ENCODE measurements at regions not wholly inside any gene's neighbourhood (a gene's known extent, or its start where the extent isn't known, plus 50 kb on each side); places are given as distances from the start of the nearest gene placed in this dataset.
"Not testable (repeated sequence)": the region's sequence is repeated elsewhere in the genome, so short reads cannot be mapped to it uniquely, and the experiment has no call there.

- H3K36me3 ChIP-seq (ENCODE audit: control insufficient read depth, insufficient read depth, low read length); H3K4me3 ChIP-seq (ENCODE audit: insufficient read depth, low read depth, low read length); H3K27me3 ChIP-seq (ENCODE audit: control insufficient read depth, insufficient read depth, low read length); H2AK5ac ChIP-seq (ENCODE audit: low read depth, low read length); H3K4me1 ChIP-seq (ENCODE audit: control insufficient read depth, insufficient read depth, low read length); H4K5ac ChIP-seq (ENCODE audit: low read depth, low read length); H3K4ac ChIP-seq (ENCODE audit: low read depth, low read length); H3K18ac ChIP-seq (ENCODE audit: low read depth, low read length); in situ Hi-C loops (cut with MboI; ENCODE audit: low sequenced_read_pairs); BruUV-seq (replicated peaks); dilution Hi-C loops (cut with HindIII; ENCODE audit: low sequenced_read_pairs, unreplicated experiment); H3K79me1 ChIP-seq (ENCODE audit: low read depth in 1 of 2, low read length in 2 of 2); ATAC-seq (ENCODE audit: low read depth); H3K27ac ChIP-seq (ENCODE audit: insufficient read depth, low read length); H3K14ac ChIP-seq (replicated peaks; ENCODE audit: low read depth, low read length); H4K20me1 ChIP-seq (ENCODE audit: insufficient read depth, low read length); CTCF ChIA-PET; H3K56ac ChIP-seq (ENCODE audit: extremely low read depth, insufficient read depth, low read length); H3K9ac ChIP-seq (ENCODE audit: low read depth, low read length); H2AFZ ChIP-seq (replicated peaks; ENCODE audit: low read length, poor library complexity); H2BK15ac ChIP-seq (ENCODE audit: low read depth, low read length); H3K23ac ChIP-seq (ENCODE audit: low read depth, low read length); H2AK9ac ChIP-seq (replicated peaks; ENCODE audit: low read depth, low read length, poor library complexity); H3K4me2 ChIP-seq (ENCODE audit: low read depth, low read length); H3K9me1 ChIP-seq (ENCODE audit: insufficient read depth, low read length); H4K91ac ChIP-seq (ENCODE audit: insufficient read depth, low read depth, low read length); H3K9me3 ChIP-seq (ENCODE audit: control insufficient read depth, insufficient read depth, low read length); DNase-seq; H2BK120ac ChIP-seq (ENCODE audit: low read depth, low read length); intact Hi-C loops (cut with micrococcal nuclease); H2BK20ac ChIP-seq (ENCODE audit: low read depth, low read length); H4K8ac ChIP-seq (ENCODE audit: low read depth in 2 of 2, low read length in 2 of 2); H2BK5ac ChIP-seq (ENCODE audit: low read depth, low read length, poor library complexity, severe bottlenecking); POLR2A ChIA-PET (ENCODE audit: unreplicated experiment): not testable (repeated sequence)
- whole genome bisulfite sequencing, 2 experiments (ENCODE audit: extremely low coverage in 2 of 2, insufficient read length in 1 of 2): no CpG with 5 or more reads among the region's 1 CpG
Observed at GRCh38 chr2:90029080-90029428, 1337.6 kb downstream of the RPIA start.

- H4K8ac ChIP-seq (ENCODE audit: low read depth in 2 of 2, low read length in 2 of 2); in situ Hi-C loops (cut with MboI; ENCODE audit: low sequenced_read_pairs); H3K56ac ChIP-seq (ENCODE audit: extremely low read depth, insufficient read depth, low read length); H4K5ac ChIP-seq (ENCODE audit: low read depth, low read length); ATAC-seq (ENCODE audit: low read depth); H3K9me3 ChIP-seq (ENCODE audit: control insufficient read depth, insufficient read depth, low read length); H3K27ac ChIP-seq (ENCODE audit: insufficient read depth, low read length); DNase-seq; H3K9ac ChIP-seq (ENCODE audit: low read depth, low read length); H3K9me1 ChIP-seq (ENCODE audit: insufficient read depth, low read length); H3K4me2 ChIP-seq (ENCODE audit: low read depth, low read length); H4K91ac ChIP-seq (ENCODE audit: insufficient read depth, low read depth, low read length); H2BK5ac ChIP-seq (ENCODE audit: low read depth, low read length, poor library complexity, severe bottlenecking); H3K4me3 ChIP-seq (ENCODE audit: insufficient read depth, low read depth, low read length); H2AFZ ChIP-seq (replicated peaks; ENCODE audit: low read length, poor library complexity); H2BK15ac ChIP-seq (ENCODE audit: low read depth, low read length); H3K4ac ChIP-seq (ENCODE audit: low read depth, low read length); H3K18ac ChIP-seq (ENCODE audit: low read depth, low read length); H2AK9ac ChIP-seq (replicated peaks; ENCODE audit: low read depth, low read length, poor library complexity); BruUV-seq (replicated peaks); H2BK120ac ChIP-seq (ENCODE audit: low read depth, low read length); H4K20me1 ChIP-seq (ENCODE audit: insufficient read depth, low read length); H3K23ac ChIP-seq (ENCODE audit: low read depth, low read length); H3K36me3 ChIP-seq (ENCODE audit: control insufficient read depth, insufficient read depth, low read length); H2BK20ac ChIP-seq (ENCODE audit: low read depth, low read length); H3K27me3 ChIP-seq (ENCODE audit: control insufficient read depth, insufficient read depth, low read length); CTCF ChIA-PET; H3K4me1 ChIP-seq (ENCODE audit: control insufficient read depth, insufficient read depth, low read length); dilution Hi-C loops (cut with HindIII; ENCODE audit: low sequenced_read_pairs, unreplicated experiment); H3K14ac ChIP-seq (replicated peaks; ENCODE audit: low read depth, low read length); POLR2A ChIA-PET (ENCODE audit: unreplicated experiment); H2AK5ac ChIP-seq (ENCODE audit: low read depth, low read length); intact Hi-C loops (cut with micrococcal nuclease); H3K79me1 ChIP-seq (ENCODE audit: low read depth in 1 of 2, low read length in 2 of 2): not testable (repeated sequence)
- WGBS, 2 experiments (ENCODE audit: extremely low coverage in 2 of 2, insufficient read length in 1 of 2): no CpG with 5 or more reads among the region's 2 CpGs
Observed at GRCh38 chr2:90032269-90032668, 1340.8 kb downstream of the RPIA start.
